ENCODE measurements at regions not wholly inside any gene's neighbourhood (a gene's known extent, or its start where the extent isn't known, plus 50 kb on each side); places are given as distances from the start of the nearest gene placed in this dataset.
A peak's percentile ranks its signal among the peaks of the same experiment; 100 is the strongest.

DNA sequence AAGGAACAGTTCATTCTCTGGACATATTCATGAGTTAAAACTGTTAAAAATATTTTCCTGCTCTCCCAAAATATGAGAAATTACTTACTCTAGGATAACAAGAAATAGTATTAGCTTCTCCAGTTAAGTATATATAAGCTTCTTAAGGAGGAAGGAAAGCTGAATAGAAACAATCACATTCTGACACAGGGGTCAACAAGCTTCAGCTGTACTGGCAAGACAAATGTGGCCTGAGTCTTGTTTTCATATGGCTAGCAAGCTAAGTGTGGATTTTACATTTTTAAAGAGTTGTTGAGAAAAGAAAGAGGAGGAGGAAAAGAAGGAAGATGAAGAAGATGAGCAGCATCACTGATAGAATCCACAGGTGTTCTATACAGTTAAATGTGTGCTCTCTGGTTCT lies 313.8 kb downstream of the ZPLD1 start:
- no peak for DNase-seq (ENCODE audit: low read depth in 2 of 2)

GRCh38 chr3:102750322-102750721 lies 315.5 kb downstream of the ZPLD1 start:
- DNase-seq (ENCODE audit: low read depth in 2 of 2) = no peak

DNA sequence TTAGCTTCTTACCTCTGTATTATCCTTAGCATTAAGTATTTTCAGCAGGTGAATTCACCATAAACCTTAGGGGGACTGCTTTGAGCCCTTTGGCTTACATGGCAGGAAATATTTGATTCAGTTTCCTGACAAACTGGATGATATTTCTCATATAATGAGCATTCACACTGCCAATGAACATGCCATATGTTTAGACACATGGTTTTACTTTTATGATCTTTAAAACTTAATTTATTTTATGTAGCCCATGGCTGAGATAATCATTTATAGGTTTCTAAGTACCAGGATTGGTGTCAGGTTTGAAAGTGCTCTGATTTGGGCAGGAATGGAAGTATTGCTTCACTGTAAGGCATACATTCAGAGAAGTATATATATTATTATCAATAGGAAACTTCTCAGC lies 319.1 kb downstream of the ZPLD1 start:
- no peak for DNase-seq (ENCODE audit: low read depth in 2 of 2)

GRCh38 chr3:102756706-102757105 lies 321.9 kb downstream of the ZPLD1 start:
- no peak for DNase-seq (ENCODE audit: low read depth in 2 of 2)

GRCh38 chr3:102757950-102758349 lies 323.1 kb downstream of the ZPLD1 start:
- DNase-seq (ENCODE audit: low read depth in 2 of 2) = no peak

DNA sequence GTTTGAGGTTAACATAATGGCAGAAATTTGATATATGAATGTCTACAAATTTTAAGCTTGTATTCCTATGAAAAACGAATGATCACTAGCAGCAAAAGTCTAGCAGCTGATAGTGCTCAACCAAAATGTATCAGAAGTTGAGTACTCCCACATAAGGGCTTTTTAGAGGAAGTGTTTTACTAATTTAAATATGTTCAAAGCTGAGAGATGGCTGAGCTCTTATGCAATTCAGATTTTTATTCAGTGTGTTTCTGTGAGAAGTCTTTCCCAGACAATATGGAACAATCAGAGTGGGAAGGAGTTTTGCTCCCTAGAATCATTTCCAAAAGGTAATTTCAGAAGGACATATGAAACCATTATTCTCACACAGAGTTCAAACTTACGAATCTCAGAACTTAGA lies 327.0 kb downstream of the ZPLD1 start:
- no peak for DNase-seq (ENCODE audit: low read depth in 2 of 2)

GRCh38 chr3:102790747-102791325 lies 356.0 kb downstream of the ZPLD1 start:
- peak; percentile 82 to 86 for DNase-seq (ENCODE audit: low read depth in 2 of 2)

GRCh38 chr3:102791641-102792589 lies 357.1 kb downstream of the ZPLD1 start:
- DNase-seq (ENCODE audit: low read depth in 2 of 2) = peak; percentile 12 to 17

- DNase-seq (ENCODE audit: low read depth in 2 of 2) = no peak
Measured at GRCh38 chr3:102796804-102797203, 362.0 kb downstream of the ZPLD1 start.

GRCh38 chr3:102802819-102803420 lies 368.1 kb downstream of the ZPLD1 start:
- no peak for DNase-seq (ENCODE audit: low read depth in 2 of 2)

DNA sequence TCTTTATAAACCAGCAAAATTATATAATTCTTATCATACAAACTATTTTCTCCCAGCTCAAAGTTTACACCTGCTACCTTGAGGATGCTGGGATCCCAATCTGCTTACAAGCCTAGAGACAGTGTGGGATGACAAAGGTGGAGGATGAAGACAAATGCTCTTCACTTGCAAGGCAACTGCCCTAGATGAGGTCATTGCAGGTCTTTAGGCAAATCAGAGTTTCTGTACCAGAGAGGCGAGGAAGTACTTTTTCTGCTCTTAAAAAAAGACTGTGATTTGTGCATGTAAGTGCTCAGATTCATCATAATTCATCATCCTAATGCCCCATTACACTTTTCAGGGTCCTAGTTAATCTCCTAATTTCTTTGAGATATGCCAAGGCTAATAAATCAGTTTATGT lies 376.1 kb downstream of the ZPLD1 start:
- DNase-seq (ENCODE audit: low read depth in 2 of 2) = no peak

DNA sequence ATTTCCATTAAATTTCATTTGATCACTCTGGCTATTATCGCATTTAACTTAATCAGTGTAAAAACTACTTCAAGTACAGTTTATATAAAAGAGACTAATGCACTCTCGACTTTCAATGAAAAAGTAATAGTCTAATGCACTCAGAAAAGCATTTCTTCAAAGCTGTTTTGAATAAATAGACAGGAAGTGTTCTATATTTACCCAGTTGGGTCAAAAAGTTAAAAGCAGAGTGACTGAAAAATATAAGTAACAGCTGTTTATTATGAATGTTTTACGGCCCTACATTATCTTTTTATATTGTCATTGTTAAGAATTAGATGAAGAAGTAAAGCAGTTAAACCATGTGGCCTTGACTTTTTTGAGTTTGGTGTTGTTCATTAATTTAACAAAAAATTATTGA lies 391.8 kb downstream of the ZPLD1 start:
- no peak for DNase-seq (ENCODE audit: low read depth in 2 of 2)

GRCh38 chr3:102827386-102827785 lies 392.6 kb downstream of the ZPLD1 start:
- no peak for DNase-seq (ENCODE audit: low read depth in 2 of 2)

GRCh38 chr3:102830415-102830814 lies 395.6 kb downstream of the ZPLD1 start:
- no peak for DNase-seq (ENCODE audit: low read depth in 2 of 2)

DNA sequence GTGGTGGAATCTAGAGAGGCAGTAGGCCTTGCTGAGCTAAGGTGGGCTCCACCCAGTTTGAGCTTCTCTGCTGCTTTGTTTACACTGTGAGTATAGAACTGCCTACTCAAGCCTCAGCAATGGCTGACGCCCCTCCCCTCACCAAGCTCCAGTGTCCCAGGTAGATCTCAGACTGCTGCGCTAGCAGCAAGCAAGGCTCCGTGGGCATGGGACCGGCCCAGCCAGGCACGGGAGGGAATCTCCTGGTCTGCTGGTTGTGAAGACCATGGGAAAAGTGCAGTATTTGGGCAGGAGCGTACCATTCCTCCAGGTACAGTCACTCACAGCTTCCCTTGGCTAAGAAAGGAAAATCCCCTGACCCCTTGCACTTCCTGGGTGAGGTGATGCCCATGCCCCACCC lies 407.1 kb downstream of the ZPLD1 start:
- DNase-seq (ENCODE audit: low read depth in 2 of 2) = no peak

DNA sequence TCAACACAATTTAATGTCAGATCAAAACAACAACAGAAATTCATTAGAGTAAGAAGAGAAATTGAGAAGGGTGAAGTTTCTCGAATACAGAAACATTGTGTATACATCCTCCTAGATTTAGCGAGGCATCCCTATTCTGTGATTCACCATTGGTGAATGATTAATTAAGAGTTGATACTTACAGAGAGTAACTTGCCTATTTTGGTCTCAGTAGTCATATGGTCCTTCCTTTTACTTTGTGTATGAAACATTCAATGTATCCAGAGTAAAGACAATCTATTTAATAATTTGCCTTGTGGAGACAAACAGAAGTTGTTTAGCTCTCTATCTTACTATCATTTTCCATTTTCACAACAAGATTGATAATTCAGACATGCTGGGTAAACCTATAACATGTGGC lies 432.0 kb downstream of the ZPLD1 start:
- no peak for DNase-seq (ENCODE audit: low read depth in 2 of 2)

- no peak for DNase-seq (ENCODE audit: low read depth in 2 of 2)
Measured at GRCh38 chr3:102883515-102883914, 448.7 kb downstream of the ZPLD1 start.

GRCh38 chr3:102885289-102885688 lies 450.5 kb downstream of the ZPLD1 start:
- no peak for DNase-seq (ENCODE audit: low read depth in 2 of 2)

DNA sequence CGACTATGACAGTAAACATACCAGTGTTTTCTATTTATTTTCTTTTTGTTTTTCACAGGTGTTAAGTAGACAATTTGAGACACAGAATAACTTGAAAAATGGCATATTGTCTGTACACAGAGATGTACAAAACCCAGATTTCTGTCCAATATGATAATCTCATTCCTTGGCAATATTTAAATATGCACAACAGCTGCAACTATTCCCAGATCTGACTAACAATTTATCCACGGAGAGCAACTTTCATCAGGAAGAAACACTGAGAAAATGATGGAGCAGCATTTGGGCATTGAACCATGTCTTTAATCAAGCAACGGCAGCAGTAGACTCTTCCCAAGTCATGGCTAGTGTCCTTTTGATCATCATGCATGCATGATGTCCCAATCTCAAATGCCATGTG lies 452.6 kb downstream of the ZPLD1 start:
- no peak for DNase-seq (ENCODE audit: low read depth in 2 of 2)

GRCh38 chr3:102896851-102897621 lies 462.2 kb downstream of the ZPLD1 start:
- no peak for DNase-seq (ENCODE audit: low read depth in 2 of 2)

GRCh38 chr3:102904629-102905028 lies 469.8 kb downstream of the ZPLD1 start:
- DNase-seq (ENCODE audit: low read depth in 2 of 2) = no peak

DNA sequence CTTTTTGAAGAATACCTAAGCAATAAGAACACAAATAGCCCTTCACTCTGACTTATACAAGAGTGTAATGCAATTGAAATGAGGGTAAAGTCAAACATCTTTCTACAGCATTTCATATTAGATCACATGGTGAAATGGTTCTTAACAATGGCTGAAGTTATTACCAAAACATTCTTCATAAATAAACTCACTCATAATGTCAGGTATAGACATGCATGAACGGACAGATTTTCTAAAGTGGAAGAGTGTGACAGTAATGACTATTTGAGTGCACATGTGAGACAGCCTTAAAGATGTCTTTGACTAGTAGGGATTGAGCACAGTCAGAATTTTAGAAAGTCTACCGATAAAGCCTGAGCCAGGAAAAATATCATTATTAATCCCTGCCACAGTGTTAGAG lies 471.0 kb downstream of the ZPLD1 start:
- no peak for DNase-seq (ENCODE audit: low read depth in 2 of 2)

Data from fibroblast of skin of left biceps (primary cell).